HG03139 (cell line): ENCODE measurements at regions not wholly inside any gene's neighbourhood (a gene's known extent, or its start where the extent isn't known, plus 50 kb on each side); places are given as distances from the start of the nearest gene placed in this dataset.

Experiments used
- ATAC-seq: cut with Tn5 transposase; IDR thresholded peaks from one replicate; pipeline ENCODE4 v1.9.1; 2021; ENCODE audit not compliant: unreplicated experiment

DNA sequence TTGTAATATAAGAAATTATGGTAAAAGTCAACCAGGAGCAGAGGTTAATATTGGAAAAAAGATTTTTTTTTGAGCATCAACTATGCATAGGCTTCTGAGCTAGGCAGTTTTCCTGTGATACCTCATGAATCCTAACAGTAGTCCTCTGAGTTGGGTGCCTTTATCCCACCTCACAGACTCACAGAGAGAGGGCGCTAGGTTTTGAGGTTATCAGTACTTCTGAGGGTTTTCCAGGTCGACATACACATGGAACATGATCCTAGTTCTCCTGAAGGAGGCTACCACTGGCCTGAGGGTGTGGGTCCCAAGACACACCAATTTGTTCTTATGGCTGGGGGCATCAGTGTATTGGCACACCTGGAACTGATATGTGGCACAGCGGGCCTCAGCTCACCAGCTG, 358.8 kb upstream of the JAG1 start:
- ATAC-seq, result no peak

DNA sequence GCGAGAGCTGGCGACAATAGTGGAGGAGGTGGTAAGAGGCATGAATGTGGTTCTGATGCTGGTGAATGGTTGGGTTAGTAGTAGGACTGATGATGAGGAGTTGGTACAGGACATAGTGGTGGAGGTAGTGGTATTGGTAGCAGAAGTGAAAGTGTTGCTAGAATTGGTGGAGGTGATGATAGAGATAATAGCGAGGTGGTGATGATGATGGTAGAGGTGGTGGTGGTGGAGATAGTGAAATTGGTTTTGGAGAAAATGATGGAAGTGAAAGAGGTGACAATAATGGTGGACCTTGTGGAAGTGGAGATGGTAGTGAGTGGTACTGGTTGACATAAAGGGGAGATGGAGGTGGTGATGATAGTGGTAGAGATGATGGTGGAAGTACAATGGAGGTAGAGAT, 360.2 kb upstream of the JAG1 start:
- no peak for ATAC-seq

DNA sequence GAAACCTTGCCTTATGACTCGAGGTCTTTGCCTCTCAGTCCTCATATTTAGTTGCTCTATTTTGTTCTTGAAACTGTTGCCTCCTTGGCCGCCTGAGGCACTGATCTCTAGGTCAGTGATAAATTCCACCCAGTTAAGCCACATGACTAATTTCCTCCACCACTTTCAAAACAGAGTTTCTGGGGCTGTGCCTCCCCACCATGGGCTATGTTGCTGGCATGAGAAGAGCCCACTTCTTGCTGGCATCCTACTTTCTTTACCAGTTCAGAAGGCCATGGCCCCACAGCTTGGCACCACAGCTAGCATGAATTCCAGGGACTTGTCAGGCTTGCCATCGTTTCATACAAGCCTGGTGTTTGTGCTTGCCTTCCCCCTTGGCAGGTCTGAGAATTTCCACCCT, 361.4 kb upstream of the JAG1 start:
- ATAC-seq, result no peak

DNA sequence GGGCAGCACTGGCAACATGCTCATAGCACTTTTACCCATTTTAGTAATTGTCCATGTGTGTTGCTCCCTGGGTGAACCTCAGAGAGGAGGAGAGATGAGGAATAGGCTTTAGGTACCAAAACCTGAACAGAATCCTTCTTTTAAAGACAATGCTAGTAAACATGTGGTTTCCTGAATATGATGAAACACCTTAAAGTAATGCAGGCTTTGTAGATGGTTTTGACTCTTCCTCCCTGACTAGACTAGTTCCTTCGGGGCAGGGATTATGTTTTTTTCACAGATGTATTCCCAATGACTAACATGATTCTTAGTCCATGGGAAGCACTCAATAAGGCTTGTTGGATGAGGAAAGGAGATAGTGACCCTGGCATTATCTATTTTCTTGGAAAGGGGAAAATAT, 367.6 kb upstream of the JAG1 start:
- no peak for ATAC-seq

DNA sequence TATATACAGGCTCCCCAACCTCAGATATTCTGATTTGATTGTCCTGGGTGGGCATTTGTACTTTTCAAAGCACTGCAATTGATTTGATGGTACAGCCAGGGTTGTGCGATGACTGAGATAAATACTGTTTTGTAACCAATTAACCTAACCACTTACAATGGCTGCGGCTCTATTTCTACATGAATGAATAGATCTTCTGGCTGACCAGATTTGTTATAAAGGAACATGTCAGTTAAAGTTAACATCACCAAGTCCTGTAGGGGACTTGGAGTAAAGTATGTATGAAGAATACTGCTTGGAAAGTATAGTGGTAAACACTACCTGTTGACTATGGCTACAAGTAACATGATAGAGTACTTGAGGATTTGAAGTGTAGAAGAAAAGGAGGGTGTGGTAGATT, 369.2 kb upstream of the JAG1 start:
- ATAC-seq, result no peak

DNA sequence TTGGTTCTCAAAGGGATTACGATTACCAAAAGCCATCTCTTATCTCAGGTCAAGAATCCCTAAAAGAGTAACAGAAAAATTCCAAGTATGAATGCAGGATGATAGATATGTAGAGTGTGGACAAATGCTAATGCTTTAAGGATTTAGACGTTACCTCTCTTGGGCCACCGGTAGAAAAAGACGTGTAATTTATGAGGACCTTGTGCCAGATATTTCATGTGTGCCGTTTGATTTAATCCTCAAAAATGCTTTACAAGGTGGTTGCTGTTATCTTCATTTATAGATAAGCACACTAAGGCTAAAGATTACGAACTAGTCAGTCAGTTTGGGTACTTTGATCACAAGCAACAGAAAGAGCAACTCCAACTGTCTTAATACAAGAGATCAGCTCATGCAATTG, 370.8 kb upstream of the JAG1 start:
- no peak for ATAC-seq

DNA sequence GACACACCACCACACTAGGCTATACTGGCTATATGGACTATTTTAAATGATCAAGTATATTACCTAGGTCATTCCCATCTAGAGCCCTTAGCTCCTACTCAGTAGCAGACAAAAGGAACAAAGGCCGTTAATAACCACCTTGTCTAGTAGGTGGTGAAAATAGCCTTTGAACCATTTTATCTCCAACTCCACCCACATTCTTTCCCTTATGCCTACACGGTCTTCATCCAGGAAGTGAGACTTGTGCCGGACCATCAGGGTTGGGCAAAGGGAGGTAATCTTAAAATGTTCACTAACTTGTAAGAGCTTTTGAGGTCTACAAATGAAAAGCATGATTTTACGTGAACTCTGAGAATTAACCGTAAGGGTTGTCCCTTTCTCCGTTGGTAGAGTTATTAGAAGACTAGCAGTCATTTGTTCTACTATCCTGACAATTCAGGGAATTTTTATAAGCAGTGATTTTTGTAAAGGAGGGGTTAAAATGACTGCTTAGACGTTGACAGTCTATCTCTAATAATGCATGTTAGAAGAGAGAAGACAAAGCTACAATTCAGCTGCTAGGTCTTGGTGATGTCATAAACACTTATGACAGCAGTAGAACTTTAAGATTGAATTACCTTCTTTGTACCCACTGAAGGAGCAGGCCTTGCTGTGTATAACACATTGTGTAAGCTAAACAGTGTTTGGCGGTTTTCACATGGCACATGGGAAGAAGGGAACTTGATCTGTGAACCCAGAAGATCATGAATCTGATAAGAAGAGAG, 371.8 kb upstream of the JAG1 start:
- ATAC-seq, result no peak

DNA sequence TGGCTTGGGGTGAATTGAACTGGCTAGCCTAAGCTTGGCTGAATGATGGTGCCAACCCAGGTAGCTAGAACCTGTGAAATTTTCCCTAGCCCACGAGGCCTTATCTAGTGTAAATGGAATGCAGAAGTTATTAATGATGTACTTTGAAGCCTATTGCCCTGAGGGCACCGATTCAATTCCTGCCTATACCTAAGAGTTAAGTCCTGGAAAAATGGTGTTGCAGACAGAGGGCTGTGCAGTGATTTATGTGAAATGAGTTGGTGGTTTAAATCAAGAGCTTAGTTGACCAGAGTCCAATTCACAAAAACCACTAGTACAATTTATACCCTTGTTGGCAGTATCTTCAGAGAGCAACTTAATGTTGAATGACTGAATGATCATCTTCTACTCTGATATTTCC, 373.8 kb upstream of the JAG1 start:
- ATAC-seq, result no peak

DNA sequence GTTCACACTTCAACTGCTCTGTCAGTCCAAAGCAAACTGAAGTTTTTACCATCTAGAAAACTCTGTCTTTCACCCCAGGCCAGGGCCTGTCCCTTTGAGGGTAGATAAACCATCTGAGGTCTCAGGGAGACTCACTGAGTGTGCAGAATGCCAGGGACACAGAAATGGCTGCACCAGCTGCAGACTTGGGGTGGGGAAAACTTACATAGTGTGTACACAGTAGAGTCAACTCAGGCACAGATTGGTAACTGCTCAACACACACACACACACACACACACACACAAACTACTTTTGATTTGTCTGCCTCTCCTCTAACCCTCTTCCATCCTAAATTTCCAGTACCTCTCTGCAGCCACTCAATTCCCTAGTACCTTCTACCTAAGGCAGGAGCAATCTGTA, 374.9 kb upstream of the JAG1 start:
- ATAC-seq, result no peak

DNA sequence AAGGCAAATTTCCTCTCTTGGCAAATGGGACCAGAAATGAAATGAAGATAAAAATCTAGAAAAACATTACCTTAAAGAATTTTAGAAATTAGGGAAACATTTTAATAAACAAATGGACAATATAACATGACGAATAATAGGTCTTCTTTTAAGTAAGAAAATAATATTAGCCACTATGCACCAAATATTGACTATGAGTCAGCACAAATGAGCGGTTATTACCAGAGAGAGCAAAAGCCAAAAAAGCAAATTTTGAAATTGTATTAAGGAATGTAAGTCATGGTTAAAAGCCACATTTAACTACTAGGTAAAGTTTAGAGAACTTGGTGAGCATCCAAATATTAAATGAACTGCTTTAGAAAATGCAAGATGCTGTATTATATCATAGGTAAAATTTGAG, 376.6 kb upstream of the JAG1 start:
- ATAC-seq, result no peak

DNA sequence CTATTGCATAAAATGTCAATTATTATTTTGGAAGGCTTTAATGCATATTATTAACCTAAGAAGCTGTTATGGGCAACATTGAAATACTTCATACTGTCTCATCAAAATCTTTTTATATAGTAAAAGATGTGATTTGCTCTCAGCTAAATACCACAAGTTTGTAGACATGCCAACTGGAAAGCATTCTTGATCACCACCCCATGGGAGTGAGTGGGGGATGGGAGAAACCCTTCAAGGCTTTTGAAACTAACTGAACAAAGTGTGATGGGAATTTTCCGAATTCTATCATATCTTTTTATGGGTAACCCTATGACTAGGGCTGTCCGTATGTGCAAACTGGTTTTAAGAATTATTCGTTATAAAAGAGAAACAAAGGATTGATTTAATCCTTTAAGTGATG, 377.3 kb upstream of the JAG1 start:
- ATAC-seq, result no peak

DNA sequence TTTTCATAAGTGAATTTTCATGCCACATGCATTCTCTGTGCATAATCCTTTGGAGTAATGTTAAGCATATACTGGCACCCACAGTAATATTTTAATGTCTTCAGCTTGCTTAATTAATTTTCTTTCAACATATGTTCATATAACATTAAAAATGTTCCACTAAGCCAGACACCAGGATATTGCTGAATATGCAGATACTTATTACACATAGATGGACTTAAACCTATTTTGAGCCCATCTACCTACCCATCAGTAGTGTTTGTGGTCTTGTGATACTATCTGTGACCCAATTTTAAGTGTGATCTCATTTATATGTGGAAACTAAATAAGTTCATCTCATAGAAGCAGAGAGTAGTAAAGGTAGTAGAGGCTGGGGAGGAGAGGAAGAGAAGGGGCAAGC, 379.5 kb upstream of the JAG1 start:
- ATAC-seq, result no peak

DNA sequence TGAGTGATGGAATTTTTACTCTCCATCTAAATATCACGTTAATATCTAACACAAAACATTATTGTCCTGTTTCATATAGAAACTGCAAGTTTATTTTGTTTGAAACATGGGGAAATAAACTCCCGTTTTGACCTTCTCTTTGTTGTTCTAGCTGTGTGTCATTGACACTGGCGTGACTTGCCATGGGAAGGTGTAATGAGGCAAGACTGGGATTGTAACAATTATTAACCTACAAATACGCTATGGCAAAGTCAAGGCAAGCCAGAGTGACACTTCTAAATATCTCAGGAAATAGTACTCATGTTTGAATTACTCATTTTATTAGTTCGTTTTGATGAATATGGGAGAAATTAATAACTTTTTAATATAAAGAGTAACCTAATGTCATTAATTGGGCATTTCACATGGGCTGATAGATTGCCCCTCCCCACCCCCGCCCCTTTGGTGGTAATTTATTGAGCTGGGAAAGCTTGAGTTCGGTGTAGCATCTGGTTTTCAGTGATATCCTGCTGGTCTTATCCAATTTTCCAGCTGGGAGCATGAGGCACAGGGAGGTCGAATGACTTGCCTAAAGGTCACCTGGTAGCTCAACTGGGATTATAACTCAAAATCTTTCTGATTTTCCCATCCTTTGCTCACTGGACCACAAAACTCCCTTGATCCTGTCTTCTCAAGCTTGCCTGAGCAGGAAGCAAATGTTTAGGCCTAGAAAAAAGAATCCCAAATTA, 380.6 kb upstream of the JAG1 start:
- ATAC-seq, result no peak

DNA sequence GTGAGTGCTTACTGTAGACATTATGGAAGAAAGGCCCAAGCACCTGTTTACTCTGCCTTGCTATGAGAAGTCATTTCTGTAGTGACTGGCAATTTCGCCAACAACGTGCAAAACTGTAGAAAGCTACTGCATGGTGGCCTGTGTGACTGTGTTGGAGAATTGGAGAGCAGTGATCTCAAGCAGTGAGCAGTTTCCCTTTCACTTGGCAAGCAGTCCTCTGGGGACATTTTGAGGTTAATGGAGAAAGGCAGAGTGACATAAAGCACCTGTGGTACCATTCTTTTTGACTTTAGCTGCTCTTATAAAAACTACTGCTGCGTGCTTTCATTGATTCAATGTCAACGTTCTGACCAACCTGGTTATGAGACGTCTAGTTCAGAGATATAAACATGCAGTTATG, 382.6 kb upstream of the JAG1 start:
- no peak for ATAC-seq

DNA sequence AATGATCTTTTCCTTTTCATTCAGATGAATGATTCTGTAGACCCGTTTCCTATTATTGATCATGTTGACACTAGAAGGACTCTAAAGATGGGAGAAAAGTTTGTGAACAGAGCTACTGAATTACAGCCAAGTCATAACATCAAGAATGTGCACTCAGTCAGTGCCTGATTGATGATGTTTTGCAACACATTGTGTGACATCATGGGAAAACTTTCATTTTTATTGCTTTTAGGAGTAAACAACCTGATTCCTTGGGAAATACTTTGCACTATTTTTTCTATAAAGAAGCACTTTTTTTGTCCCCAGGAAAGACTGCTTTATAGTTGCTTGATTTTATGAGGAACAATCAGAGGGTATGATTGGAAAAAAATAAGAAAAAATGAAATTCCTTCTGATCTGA, 383.8 kb upstream of the JAG1 start:
- ATAC-seq, result no peak

DNA sequence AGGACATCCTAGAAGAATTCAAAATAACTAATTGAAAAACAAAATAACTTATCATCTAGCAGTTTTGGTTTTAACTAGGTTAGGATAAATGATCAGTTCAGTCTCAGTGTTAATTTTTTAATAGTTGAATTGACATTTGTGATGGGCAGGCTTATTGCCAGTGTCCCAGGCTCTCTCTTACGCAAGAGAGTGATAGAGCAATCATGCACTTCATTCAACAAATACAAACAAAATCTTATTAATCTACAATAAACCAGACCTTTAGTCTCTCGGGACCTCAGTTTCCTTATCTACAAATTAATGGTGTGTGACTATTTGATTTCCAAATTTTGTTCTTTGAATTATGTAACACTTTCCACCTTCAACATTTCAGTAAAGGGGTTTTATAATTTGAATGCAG, 385.9 kb upstream of the JAG1 start:
- ATAC-seq, result no peak

DNA sequence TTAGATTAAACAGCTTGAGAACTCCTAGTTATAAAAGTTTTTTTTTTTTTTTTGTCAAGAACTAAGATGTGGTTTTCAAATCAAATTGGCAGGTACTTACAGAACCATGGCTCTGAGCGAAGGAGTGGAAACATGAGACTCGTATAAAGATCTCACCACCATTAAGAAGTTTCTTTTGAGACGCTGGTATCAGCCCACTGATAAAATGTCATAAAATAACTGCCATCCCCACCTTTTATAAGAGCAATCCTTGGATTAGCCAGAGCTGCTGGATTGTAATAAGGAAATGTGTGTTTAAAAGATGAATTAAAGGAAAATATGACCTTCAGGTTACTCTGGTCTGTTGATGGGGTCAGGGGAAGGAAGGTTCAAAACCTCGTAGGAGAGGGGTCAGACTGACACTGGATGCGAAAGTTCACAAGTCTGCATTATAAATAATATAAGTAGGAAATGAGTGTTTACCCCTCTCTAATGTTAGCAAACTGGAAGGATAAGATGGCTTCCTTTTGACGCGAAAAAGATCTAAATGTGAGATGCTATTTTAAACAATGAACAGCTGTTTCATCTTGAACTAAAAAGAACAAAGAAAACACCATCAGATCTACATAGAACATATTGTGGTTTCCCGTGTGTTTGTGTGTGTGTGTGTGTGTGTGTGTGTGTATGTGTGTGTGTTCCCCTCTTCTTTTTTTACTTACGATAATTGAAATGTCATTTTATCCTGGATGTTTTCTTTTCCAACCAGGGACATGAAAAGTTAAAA, 386.8 kb upstream of the JAG1 start:
- no peak for ATAC-seq

DNA sequence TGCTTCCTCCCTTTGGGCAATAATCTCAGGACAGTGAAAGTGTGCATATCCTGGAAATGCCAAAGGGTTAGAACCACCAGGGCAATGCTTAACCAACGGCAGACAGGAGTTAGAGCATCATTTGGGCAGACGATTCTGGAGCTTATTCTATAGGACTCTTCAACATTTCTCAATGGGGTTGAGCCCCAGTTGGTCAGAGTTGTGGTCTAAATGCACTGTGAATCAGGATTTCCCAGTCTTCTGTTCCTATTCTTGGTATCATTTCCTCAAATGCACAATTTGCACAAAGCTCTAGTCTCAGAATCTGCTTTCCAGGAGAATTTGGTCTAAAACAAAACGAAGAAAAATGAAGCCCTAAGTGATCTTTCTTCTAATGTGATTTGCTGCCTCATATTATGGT, 389.6 kb upstream of the JAG1 start:
- no peak for ATAC-seq

DNA sequence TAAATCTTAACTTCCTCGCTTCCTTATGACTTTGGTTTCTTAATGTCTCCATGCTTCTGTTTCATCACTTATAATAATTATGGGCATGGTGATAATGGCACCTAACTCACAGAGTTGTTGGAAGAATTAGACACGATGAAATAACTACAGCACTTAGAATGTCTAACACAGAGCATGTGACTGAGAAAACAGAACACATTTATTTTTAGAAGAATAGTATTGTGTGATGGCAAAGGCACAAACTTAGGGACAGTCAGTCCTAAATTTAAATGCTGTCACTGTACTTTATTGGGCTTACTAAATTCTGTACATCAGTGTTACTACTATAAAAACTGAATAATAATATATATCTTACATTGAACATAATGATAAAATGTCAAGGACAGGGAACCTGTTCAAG, 391.1 kb upstream of the JAG1 start:
- ATAC-seq, result no peak

DNA sequence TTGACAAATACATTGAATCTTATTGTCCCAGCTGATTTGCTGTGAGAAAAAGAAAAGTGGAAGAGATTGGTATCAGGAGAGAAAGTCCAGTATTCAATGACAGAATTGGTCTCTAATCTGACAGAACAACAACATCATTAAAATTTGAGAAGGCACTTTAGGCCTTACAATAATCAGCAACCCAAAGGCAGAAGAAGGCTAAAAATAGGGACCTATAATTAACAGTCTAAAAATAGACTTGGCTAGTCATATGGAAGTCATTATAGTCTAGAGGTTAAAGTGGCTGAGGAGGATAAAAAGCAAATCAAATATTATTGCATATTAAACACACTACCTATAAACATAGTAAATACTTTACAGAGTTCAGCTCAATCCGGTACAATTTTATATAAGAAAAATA, 393.6 kb upstream of the JAG1 start:
- no peak for ATAC-seq

DNA sequence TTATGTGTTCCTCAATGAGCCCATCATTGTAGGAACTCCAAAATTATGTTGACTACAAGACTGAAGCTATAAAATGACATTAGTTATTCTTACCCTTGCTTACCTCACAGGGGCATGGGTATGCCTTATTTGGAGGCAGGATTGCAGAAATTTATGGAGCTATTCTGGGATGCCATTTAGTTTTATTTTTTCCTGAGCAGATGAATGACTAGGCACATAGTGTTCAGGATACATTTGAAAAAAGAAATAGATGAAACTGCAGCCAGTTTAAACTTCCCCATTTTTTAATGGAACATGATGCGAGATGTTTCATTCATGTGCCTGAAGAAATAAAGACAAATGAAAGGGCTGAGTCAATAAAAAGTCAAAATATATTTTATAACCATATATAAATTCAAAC, 399.2 kb upstream of the JAG1 start:
- no peak for ATAC-seq

DNA sequence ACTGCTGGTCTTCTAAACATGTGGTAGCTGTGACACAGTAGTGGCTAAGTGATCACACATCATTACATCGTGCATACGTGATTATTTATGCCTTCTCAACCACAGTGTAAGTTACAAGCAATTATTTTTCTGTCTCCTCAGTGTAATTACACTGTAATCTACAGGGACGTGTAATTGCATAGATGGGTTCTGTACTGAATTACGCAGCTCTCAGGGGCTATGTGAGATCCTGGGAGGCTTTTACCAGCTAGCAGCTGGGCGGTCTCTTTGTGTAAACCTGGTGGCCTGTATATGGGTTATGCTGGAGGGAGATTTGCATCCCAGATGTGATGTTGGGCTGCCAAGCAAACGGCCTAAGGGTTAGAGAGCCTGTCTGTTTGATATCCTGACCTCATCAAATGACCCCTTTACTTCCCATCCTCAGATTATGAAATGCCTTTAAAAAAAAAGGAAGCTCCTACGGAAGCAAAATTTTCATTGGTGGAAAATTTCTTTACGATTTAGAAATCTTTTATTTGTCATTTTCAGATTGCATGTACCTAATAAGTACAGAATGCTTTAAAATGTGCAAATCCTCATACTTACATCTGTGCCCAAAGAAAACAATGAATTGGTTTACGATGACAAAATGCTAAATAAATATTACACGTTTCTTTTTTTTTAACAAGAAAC, 402.8 kb upstream of the JAG1 start:
- no peak for ATAC-seq
